GM18502 (cell line): ENCODE measurements at regions not wholly inside any gene's neighbourhood (a gene's known extent, or its start where the extent isn't known, plus 50 kb on each side); places are given as distances from the start of the nearest gene placed in this dataset.

Source experiments
- ATAC-seq: cut with Tn5 transposase; IDR thresholded peaks from one replicate; pipeline ENCODE4 v1.9.1; 2021; ENCODE audit warnings: mild to moderate bottlenecking; ENCODE audit not compliant: unreplicated experiment, poor library complexity

GRCh38 chrX:79645749-79646148 is 278.6 kb upstream of the ITM2A start:
- no peak for ATAC-seq

- no peak for ATAC-seq
Observed at GRCh38 chrX:79631526-79631925, 264.4 kb upstream of the ITM2A start.

- ATAC-seq = peak; percentile 64
Observed at GRCh38 chrX:79630033-79631009, 263.2 kb upstream of the ITM2A start.

- no peak for ATAC-seq
Observed at GRCh38 chrX:79623098-79623762, 256.1 kb upstream of the ITM2A start.

- ATAC-seq = no peak
Observed at GRCh38 chrX:79618280-79618679, 251.1 kb upstream of the ITM2A start.

GRCh38 chrX:79604364-79604763 is 237.2 kb upstream of the ITM2A start:
- ATAC-seq = no peak

- ATAC-seq = no peak
Observed at GRCh38 chrX:79601341-79602131, 234.4 kb upstream of the ITM2A start.

- ATAC-seq = no peak
Observed at GRCh38 chrX:79592259-79592658, 225.1 kb upstream of the ITM2A start.

- no peak for ATAC-seq
Observed at GRCh38 chrX:79588233-79588632, 221.1 kb upstream of the ITM2A start.

GRCh38 chrX:79573760-79574159 is 206.6 kb upstream of the ITM2A start:
- no peak for ATAC-seq

- no peak for ATAC-seq
Observed at GRCh38 chrX:79572566-79572965, 205.4 kb upstream of the ITM2A start.

GRCh38 chrX:79570524-79571240 is 203.5 kb upstream of the ITM2A start:
- ATAC-seq = no peak

- ATAC-seq = no peak
Observed at GRCh38 chrX:79568309-79568708, 201.2 kb upstream of the ITM2A start.

GRCh38 chrX:79564362-79564761 is 197.2 kb upstream of the ITM2A start:
- no peak for ATAC-seq

GRCh38 chrX:79559290-79559689 is 192.2 kb upstream of the ITM2A start:
- no peak for ATAC-seq

- no peak for ATAC-seq
Observed at GRCh38 chrX:79557212-79557611, 190.1 kb upstream of the ITM2A start.

GRCh38 chrX:79556800-79557199 is 189.7 kb upstream of the ITM2A start:
- ATAC-seq = no peak

- ATAC-seq = no peak
Observed at GRCh38 chrX:79530310-79531108, 163.4 kb upstream of the ITM2A start.

GRCh38 chrX:79524642-79525041 is 157.5 kb upstream of the ITM2A start:
- peak; percentile 80 for ATAC-seq
